Calu3 (cell line): ENCODE measurements at regions not wholly inside any gene's neighbourhood (a gene's known extent, or its start where the extent isn't known, plus 50 kb on each side); places are given as distances from the start of the nearest gene placed in this dataset.

Source experiments
- BruUV-seq: library from RNA; stranded (reverse); fragments of 400-500 nt; replicated peaks from 2 replicates; lab custom pipeline; 2021; lab: Mats Ljungman, UMichigan
- CTCF ChIA-PET: fragments of 300-600 bp; sonication (Branson Sonifier 250); formaldehyde crosslinking; loops from one replicate; lab custom pipeline; 2022; ENCODE audit warnings: antibody characterized with exemption; lab: Charles Lee
- DNase-seq: peaks from one replicate; pipeline ENCODE4 v3.0.0; 2022
- H3K27ac Mint-ChIP-seq: one replicate; pipeline ENCODE4 v1.8.0; 2022; ENCODE audit warnings: mixed read lengths; ENCODE audit not compliant: unreplicated experiment
- H3K27me3 Mint-ChIP-seq: one replicate; pipeline ENCODE4 v1.8.0; 2022; ENCODE audit warnings: mixed read lengths; ENCODE audit not compliant: unreplicated experiment
- H3K36me3 Mint-ChIP-seq: one replicate; pipeline ENCODE4 v1.8.0; 2022; ENCODE audit warnings: mild to moderate bottlenecking, moderate library complexity, mixed read lengths; ENCODE audit not compliant: insufficient read depth, unreplicated experiment
- H3K4me1 Mint-ChIP-seq: one replicate; pipeline ENCODE4 v1.8.0; 2022; ENCODE audit warnings: mild to moderate bottlenecking, low read depth, mixed read lengths; ENCODE audit not compliant: unreplicated experiment
- H3K4me3 Mint-ChIP-seq: one replicate; pipeline ENCODE4 v1.8.0; 2022; ENCODE audit warnings: mild to moderate bottlenecking, low read depth, moderate library complexity, mixed read lengths; ENCODE audit not compliant: unreplicated experiment
- H3K9me3 Mint-ChIP-seq: one replicate; pipeline ENCODE4 v1.8.0; 2022; ENCODE audit warnings: low read depth, mixed read lengths; ENCODE audit not compliant: unreplicated experiment
- intact Hi-C: fragments of 100-400 bp; cut with micrococcal nuclease; formaldehyde crosslinking; loops from one replicate; pipeline ENCODE4 v1.10.0; 2022; ENCODE audit not compliant: unreplicated experiment
- TF ChIP-seq, protein P1 (sequence below): fragments of 200-600 bp; IDR thresholded peaks from one replicate; pipeline ENCODE4 v1.8.0; 2022; ENCODE audit warnings: antibody characterized with exemption; ENCODE audit not compliant: unreplicated experiment

- no peak for DNase-seq
- TF ChIP-seq, protein P1, sequence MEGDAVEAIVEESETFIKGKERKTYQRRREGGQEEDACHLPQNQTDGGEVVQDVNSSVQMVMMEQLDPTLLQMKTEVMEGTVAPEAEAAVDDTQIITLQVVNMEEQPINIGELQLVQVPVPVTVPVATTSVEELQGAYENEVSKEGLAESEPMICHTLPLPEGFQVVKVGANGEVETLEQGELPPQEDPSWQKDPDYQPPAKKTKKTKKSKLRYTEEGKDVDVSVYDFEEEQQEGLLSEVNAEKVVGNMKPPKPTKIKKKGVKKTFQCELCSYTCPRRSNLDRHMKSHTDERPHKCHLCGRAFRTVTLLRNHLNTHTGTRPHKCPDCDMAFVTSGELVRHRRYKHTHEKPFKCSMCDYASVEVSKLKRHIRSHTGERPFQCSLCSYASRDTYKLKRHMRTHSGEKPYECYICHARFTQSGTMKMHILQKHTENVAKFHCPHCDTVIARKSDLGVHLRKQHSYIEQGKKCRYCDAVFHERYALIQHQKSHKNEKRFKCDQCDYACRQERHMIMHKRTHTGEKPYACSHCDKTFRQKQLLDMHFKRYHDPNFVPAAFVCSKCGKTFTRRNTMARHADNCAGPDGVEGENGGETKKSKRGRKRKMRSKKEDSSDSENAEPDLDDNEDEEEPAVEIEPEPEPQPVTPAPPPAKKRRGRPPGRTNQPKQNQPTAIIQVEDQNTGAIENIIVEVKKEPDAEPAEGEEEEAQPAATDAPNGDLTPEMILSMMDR = no peak
- BruUV-seq = no TSS peak
- H3K4me3 Mint-ChIP-seq = no peak overlapping the region
- H3K27me3 Mint-ChIP-seq = no peaks in the 10 kb centered on the region
- no peaks in the 10 kb centered on the region for H3K4me1 Mint-ChIP-seq
- H3K36me3 Mint-ChIP-seq = no peaks in the 10 kb centered on the region
- CTCF ChIA-PET = no interaction called here
- no peak overlapping the region for H3K27ac Mint-ChIP-seq
- peaks cover 2% of the 10 kb centered on the region for H3K9me3 Mint-ChIP-seq
- intact Hi-C loops = no loop called here
Observed at GRCh38 chrX:45935408-45935807, 609.8 kb downstream of the ZNF674 start.

DNA sequence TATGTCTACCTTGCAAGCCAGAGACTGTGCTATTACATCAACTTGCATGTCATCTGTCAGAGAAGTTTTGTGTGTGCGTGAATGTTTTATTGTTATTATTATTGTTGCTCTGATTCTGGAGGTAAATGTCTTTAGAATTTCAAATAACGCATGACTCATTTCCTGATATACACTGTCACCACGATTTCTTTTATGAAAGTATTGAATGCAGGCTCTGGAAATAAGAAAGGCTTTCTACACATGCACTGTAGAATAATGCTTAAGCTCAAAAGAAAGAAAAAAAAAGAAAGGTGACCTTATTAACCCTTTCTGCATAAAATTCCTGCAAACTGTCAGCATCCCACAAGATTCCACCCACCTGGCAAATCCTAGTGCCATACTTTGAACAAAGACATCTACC, 632.9 kb downstream of the ZNF674 start:
- H3K9me3 Mint-ChIP-seq = no peaks in the 10 kb centered on the region

DNA sequence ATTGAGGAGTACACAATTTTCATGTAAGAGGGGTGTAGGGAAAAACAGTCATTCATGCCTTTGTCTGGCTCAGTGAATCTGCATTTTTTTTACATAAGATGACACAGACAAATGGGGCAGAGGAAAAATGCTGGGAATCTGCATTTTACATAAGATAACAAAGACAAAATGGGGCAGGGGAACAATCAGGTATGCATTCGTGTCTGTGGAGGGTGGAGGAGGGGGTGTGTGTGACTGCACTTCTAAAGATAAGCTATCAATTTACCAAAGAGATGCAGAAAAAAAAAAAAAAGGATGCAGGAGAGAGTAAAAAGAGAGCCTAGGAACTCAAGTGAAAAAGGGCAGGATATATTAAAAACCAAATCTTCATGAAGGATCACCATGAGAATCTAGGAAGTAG, 637.4 kb downstream of the ZNF674 start:
- no peak for DNase-seq
- H3K4me1 Mint-ChIP-seq = no peaks in the 10 kb centered on the region
- CTCF ChIA-PET = interaction anchor here (0.7 kb wide), 2 partner anchors 27 to 169 kb away, joined by 3 to 4 read pairs; no protein-coding TSS in a partner anchor
- H3K9me3 Mint-ChIP-seq = no peaks in the 10 kb centered on the region
- intact Hi-C loops = no loop called here
- no peak overlapping the region for H3K27ac Mint-ChIP-seq
- H3K36me3 Mint-ChIP-seq = no peaks in the 10 kb centered on the region
- TF ChIP-seq, protein P1 = no peak
- no TSS peak for BruUV-seq
- no peaks in the 10 kb centered on the region for H3K27me3 Mint-ChIP-seq
- H3K4me3 Mint-ChIP-seq = no peak overlapping the region

More for the DNA sequence above, 632.9 kb downstream of the ZNF674 start:
- CTCF ChIA-PET = no interaction called here
- TF ChIP-seq, protein P1 = no peak
- intact Hi-C loops = no loop called here
- Mint-ChIP-seq H3K27ac (no peak overlapping the region), H3K36me3 (no peaks in the 10 kb centered on the region), H3K4me1 (no peaks in the 10 kb centered on the region), H3K27me3 (no peaks in the 10 kb centered on the region), H3K4me3 (no peak overlapping the region)
- DNase-seq = no peak
- BruUV-seq = no TSS peak

DNA sequence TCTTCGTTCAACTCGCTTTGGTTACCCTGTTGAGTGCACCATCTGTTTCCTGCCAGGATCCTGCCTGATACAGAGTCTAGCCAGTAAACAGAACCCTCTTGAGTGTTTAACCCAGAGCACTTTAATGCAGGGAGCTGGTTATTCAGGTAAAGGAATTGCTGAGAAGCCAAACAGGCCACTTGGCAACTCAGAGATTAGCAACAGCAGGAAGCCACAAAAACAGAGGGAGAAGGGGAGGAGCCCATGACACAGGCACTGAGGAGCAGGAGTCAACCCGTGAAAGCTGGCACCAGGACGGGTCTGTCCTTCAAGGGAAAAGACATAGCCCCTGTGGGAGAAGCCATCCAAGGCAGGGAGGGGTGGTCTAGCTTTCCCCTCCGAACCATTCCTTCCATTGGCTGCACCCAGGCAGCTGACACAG, 641.4 kb downstream of the ZNF674 start:
- H3K27ac Mint-ChIP-seq = no peak overlapping the region
- intact Hi-C loops = no loop called here

More for the DNA sequence above, 641.4 kb downstream of the ZNF674 start:
- CTCF ChIA-PET = no interaction called here
- no peaks in the 10 kb centered on the region for H3K36me3 Mint-ChIP-seq
- no peak for DNase-seq
- TF ChIP-seq, protein P1 = no peak
- H3K4me1 Mint-ChIP-seq = no peaks in the 10 kb centered on the region
- H3K9me3 Mint-ChIP-seq = no peaks in the 10 kb centered on the region
- no TSS peak for BruUV-seq
- no peaks in the 10 kb centered on the region for H3K27me3 Mint-ChIP-seq
- H3K4me3 Mint-ChIP-seq = no peak overlapping the region
